A172 (cell line): ENCODE measurements at regions not wholly inside any gene's neighbourhood (a gene's known extent, or its start where the extent isn't known, plus 50 kb on each side); places are given as distances from the start of the nearest gene placed in this dataset.

Experiments used
- DNase-seq: peaks from one replicate; pipeline ENCODE4 v3.0.0-alpha.2; 2015; ENCODE audit warnings: low spot score

- DNase-seq = no peak
These were observed 300.8 kb downstream of the EFNB2 start for GRCh38 chr13:106234636-106235035.

DNA sequence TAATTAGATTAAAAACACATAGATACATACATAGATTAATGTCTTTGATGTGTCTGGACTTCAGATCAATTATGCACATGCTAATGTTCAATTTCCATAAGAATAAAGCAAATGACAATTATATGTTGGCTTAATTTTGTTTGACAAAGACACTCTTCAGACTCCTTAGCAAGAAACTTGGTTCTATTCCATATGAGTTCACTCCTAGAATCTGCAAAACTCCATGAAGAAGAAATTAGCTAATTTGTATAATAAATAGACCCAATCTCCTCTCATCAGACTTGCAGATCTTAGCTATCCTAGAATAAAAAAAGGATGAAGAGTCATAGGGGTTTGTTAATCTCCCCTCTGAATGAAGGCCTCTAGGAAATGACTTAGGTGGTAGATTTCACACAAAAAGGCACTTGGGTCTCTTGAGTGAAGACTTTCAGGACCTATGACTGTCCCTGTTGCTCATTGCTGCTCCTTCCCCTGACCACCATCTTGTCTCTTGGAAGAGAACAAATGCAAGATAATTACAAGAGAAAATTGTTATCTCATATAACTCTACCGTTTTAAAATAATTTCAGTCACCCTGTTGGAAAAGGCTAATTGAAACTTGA, 302.2 kb downstream of the EFNB2 start:
- DNase-seq = no peak

- no peak for DNase-seq
These were observed 302.8 kb downstream of the EFNB2 start for GRCh38 chr13:106232681-106233080.

DNA sequence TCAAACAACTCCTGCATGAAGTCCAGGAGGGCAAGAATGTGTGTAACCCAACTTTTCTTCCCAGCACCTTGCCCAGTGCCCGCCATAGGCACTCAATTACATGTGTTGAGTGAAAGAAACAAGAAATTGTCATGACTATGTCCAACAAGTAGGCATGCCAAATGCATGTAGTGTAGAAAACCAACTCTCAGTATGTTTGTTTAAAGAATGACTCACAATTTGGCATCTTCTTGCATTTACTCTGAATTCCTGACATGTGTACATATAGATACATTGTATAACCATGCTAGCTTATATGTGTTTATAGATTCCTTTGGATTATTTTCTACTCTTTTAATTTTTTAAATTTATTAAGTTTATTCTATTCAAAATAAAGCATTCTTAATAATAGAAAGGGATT, 305.0 kb downstream of the EFNB2 start:
- peak; percentile 12 for DNase-seq

DNA sequence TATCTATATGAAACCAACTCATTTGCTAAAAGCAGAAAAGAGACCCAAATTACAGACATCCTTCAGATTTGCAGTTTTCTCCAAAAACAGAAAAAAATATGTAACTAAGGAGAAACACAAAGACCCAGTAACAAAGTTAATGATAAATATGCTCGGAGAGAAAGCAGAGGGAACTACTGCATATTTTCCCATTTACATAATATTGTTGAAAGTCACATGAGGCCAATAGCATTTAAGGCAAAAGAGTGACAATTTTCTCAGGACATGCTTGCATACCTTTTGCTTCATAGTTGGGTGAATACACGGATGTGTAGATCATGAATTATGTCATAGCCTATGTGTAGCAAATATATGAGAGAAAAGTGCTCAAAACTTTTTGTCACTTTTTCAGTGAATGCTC, 310.3 kb downstream of the EFNB2 start:
- no peak for DNase-seq

DNA sequence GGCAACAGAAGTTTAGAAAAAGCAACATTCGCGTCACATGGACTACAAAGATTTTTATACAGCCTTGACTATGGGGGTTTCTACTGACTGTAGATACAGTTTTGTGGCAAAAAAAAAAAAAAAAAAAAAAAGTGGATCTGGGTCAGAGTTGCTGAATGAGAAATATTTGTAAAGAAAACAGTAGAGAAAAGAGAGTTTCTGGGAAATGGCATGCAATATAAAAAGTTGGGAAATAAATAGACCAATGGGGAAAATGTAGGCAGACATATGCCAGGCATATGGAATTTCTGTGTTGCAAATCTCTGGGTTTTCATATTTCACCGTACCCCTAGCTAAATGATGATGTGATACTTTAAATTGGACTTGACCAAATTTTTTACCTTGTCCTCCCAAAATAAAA, 315.3 kb downstream of the EFNB2 start:
- no peak for DNase-seq

GRCh38 chr13:106213028-106213757, 322.3 kb downstream of the EFNB2 start:
- DNase-seq = no peak

- DNase-seq = no peak
These were observed 323.0 kb downstream of the EFNB2 start for GRCh38 chr13:106212386-106213010.

DNA sequence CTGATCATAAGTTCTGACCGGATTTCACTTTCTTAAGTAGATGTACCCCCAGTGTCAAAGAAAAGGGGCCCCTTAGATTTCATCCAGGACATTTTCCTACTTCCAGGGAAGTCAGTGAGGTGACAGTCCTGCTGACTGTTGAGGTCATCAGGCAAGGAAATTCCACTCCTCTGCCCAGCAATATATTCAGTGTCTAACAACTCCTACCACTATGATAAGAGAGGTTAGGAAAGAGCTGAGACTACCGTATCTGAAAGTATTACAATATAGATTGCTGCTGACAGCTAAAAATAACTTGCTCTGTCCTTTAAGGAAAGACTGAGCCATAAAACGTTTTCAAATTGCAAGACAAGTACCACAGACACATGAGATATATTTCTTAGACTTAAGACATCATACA, 325.1 kb downstream of the EFNB2 start:
- no peak for DNase-seq

DNA sequence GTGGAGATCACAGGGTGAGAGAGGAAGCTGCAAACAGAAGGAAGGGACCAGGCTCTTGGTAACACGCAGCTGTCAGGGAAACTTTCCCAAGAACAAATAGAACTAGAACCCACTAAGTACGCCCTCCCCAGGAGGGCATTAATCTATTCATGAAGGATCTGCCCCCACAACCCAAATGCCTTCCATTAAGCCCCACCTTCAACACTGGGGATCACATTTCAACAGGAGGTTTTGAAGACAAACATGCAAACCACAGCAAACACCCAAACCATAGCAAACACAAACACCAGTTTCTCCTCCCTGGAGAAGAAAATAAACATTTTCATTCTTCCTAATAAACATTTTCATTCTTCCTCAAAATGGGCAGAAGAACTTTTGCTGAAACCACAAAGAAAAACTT, 329.6 kb downstream of the EFNB2 start:
- DNase-seq = no peak

- DNase-seq = no peak
These were observed 338.0 kb downstream of the EFNB2 start for GRCh38 chr13:106197496-106197895.

- DNase-seq = peak; percentile 47
These were observed 347.9 kb downstream of the EFNB2 start for GRCh38 chr13:106187501-106188095.

DNA sequence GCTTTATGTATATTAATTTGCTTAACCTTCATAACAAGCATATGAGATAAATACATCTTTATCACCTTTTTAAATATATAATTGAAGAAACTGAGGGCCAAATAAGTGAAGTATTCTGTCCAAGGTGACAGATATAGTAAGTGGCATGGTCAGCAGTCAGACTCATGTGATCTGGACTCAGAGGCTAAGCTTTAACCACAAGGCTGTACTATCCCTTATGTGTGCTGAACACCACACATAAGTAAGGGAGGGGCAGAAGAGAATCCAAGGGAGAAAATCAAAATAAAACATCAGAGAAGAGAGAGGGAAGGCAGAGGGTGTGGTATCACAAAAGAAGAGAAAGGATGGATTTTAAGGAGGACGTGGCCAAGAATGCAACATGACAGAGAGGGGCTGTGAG, 348.4 kb downstream of the EFNB2 start:
- DNase-seq = no peak

- peak; percentile 67 for DNase-seq
These were observed 349.0 kb downstream of the EFNB2 start for GRCh38 chr13:106186366-106187030.

DNA sequence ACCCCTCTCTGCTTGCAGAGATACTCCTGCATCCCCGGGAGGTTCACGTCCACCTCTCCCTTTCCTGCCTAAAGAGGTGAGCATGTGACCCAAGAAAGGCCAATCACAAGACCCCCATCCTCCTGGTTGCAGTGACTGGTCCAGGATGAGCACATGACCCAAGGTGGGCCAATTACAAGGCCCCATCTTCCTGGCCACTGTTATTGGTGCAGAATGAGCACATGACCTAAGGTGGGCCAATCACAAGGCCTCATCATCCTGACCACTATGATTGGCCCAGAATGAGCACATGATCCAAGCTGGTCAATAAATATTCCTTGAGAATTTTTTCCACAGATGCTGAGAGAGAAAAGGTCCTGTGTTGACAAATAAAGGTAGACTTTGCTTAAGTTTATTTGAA, 350.7 kb downstream of the EFNB2 start:
- no peak for DNase-seq

DNA sequence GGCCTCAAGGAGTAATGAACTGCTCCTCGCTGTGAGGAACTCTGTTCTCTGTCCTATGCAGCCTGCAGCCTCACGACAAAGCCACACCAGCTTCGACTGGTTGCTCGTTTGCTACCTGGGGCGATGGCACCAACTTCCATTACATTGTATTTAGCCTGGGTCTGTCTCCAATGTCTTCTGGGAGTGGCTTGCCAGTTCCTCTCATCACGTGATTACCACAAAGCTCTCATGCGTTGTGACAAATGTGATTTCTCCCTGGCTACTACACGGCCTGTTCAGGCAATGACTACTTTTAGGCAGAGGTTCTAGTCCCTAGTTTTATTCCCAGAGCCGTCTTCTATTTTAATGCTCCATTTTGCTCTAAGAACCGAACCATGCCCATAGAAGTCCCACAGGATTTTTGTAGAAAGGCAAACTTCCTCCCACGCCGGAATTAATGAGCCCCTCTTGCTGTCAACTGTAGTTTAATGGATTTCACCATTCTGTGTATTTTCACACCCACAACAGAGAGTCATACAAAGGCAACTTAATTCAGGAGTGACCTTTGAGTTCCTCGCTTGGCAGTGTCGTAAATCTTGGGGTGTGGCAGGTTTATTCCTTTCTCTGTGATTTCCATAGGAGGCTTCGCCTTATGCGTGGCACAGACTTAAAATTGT, 351.9 kb downstream of the EFNB2 start:
- peak; percentile 28 for DNase-seq

- peak; percentile 96 for DNase-seq
These were observed 353.1 kb downstream of the EFNB2 start for GRCh38 chr13:106182404-106182803.

DNA sequence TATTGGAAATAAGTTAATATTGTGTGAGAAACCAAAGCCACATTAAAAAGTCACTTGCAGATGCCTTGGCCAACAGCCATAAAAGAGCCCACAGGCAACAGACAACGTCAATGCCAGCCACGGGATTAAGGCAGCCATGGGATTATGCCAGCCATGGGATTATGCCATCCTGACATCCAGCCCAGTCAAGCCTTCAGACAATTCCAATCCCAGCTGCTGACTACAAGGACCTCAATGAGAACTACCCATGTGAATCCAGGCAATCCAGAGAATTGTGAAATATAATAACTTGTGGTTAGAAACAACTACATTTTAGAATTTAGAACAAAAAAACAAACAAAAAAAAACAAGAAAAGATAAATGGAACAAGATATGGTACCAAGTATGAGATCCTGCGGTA, 356.6 kb downstream of the EFNB2 start:
- no peak for DNase-seq

- DNase-seq = no peak
These were observed 358.3 kb downstream of the EFNB2 start for GRCh38 chr13:106177146-106177545.

GRCh38 chr13:106176117-106176516, 359.3 kb downstream of the EFNB2 start:
- DNase-seq = peak; percentile 54

GRCh38 chr13:106173891-106174610, 361.4 kb downstream of the EFNB2 start:
- DNase-seq = no peak
